ENCODE measurements at regions not wholly inside any gene's neighbourhood (a gene's known extent, or its start where the extent isn't known, plus 50 kb on each side); places are given as distances from the start of the nearest gene placed in this dataset.

GRCh38 chr1:82600314-82600713 lies 799.6 kb downstream of the ADGRL2 start:
- Histone ChIP-seq H3K9me3 (no peaks in the 10 kb centered on the region), H3K4me1 (no peaks in the 10 kb centered on the region), H3K27me3 (no peaks in the 10 kb centered on the region), H3K4me3 (no peak overlapping the region), H3K36me3 (no peaks in the 10 kb centered on the region), H3K27ac (no peak overlapping the region)
- TF ChIP-seq CTCF (IDR thresholded peaks at IDR 0.05) (no peak), POLR2A (IDR thresholded peaks at IDR 0.05) (no peak)
- no peak for DNase-seq

- H3K27me3 ChIP-seq = no peaks in the 10 kb centered on the region
- no peak overlapping the region for H3K27ac ChIP-seq
- H3K4me1 ChIP-seq = no peaks in the 10 kb centered on the region
- no peaks in the 10 kb centered on the region for H3K9me3 ChIP-seq
- TF ChIP-seq POLR2A (IDR thresholded peaks at IDR 0.05) = no peak
- no peak for TF ChIP-seq CTCF (IDR thresholded peaks at IDR 0.05)
- no peaks in the 10 kb centered on the region for H3K36me3 ChIP-seq
- no peak overlapping the region for H3K4me3 ChIP-seq
- DNase-seq = no peak
Observed at GRCh38 chr1:82598812-82599211, 798.1 kb downstream of the ADGRL2 start.

GRCh38 chr1:82598337-82598736 lies 797.6 kb downstream of the ADGRL2 start:
- TF ChIP-seq CTCF (IDR thresholded peaks at IDR 0.05) (no peak), POLR2A (IDR thresholded peaks at IDR 0.05) (no peak)
- H3K9me3 ChIP-seq = no peaks in the 10 kb centered on the region
- no peaks in the 10 kb centered on the region for H3K36me3 ChIP-seq
- no peaks in the 10 kb centered on the region for H3K4me1 ChIP-seq
- H3K4me3 ChIP-seq = no peak overlapping the region
- H3K27ac ChIP-seq = no peak overlapping the region
- no peak for DNase-seq
- H3K27me3 ChIP-seq = no peaks in the 10 kb centered on the region

- no peaks in the 10 kb centered on the region for H3K9me3 ChIP-seq
- no peaks in the 10 kb centered on the region for H3K36me3 ChIP-seq
- DNase-seq = no peak
Observed at GRCh38 chr1:82597649-82598048, 796.9 kb downstream of the ADGRL2 start.

GRCh38 chr1:82597141-82597540 lies 796.4 kb downstream of the ADGRL2 start:
- no peaks in the 10 kb centered on the region for H3K27me3 ChIP-seq
- no peak for DNase-seq
- no peak for TF ChIP-seq POLR2A (IDR thresholded peaks at IDR 0.05)

More at GRCh38 chr1:82597649-82598048, 796.9 kb downstream of the ADGRL2 start:
- Histone ChIP-seq H3K27ac (no peak overlapping the region), H3K4me1 (no peaks in the 10 kb centered on the region), H3K27me3 (no peaks in the 10 kb centered on the region), H3K4me3 (no peak overlapping the region)
- TF ChIP-seq CTCF (IDR thresholded peaks at IDR 0.05) = no peak
- TF ChIP-seq POLR2A (IDR thresholded peaks at IDR 0.05) = no peak

GRCh38 chr1:82593561-82593960 lies 792.8 kb downstream of the ADGRL2 start:
- Histone ChIP-seq H3K4me1 (no peaks in the 10 kb centered on the region), H3K27me3 (no peaks in the 10 kb centered on the region), H3K9me3 (no peaks in the 10 kb centered on the region), H3K27ac (no peak overlapping the region), H3K4me3 (no peak overlapping the region), H3K36me3 (no peaks in the 10 kb centered on the region)
- DNase-seq = no peak
- TF ChIP-seq POLR2A (IDR thresholded peaks at IDR 0.05) (no peak), CTCF (IDR thresholded peaks at IDR 0.05) (no peak)

More at GRCh38 chr1:82597141-82597540, 796.4 kb downstream of the ADGRL2 start:
- Histone ChIP-seq H3K4me3 (no peak overlapping the region), H3K27ac (no peak overlapping the region), H3K36me3 (no peaks in the 10 kb centered on the region), H3K9me3 (no peaks in the 10 kb centered on the region), H3K4me1 (no peaks in the 10 kb centered on the region)

All from Peyer's patch (tissue), 4 donors.